Fibroblast of mammary gland (primary cell): ENCODE measurements at regions not wholly inside any gene's neighbourhood (a gene's known extent, or its start where the extent isn't known, plus 50 kb on each side); places are given as distances from the start of the nearest gene placed in this dataset.

Experiments
- DNase-seq: peaks from one replicate; pipeline ENCODE4 v3.0.0-alpha.2; 2010; ENCODE audit warnings: low read depth
- H3K4me3 ChIP-seq: 2 replicates; pipeline ENCODE4 v1.5.1; 2011; ENCODE audit warnings: low read depth, mild to moderate bottlenecking, low read length, moderate library complexity; ENCODE audit not compliant: control insufficient read depth
- TF ChIP-seq, protein P1 (sequence below): conservative IDR thresholded peaks from 2 replicates; pipeline ENCODE4 v1.5.1; 2011; ENCODE audit warnings: low read depth, low read length, inconsistent platforms; ENCODE audit not compliant: control insufficient read depth, insufficient read depth

DNA sequence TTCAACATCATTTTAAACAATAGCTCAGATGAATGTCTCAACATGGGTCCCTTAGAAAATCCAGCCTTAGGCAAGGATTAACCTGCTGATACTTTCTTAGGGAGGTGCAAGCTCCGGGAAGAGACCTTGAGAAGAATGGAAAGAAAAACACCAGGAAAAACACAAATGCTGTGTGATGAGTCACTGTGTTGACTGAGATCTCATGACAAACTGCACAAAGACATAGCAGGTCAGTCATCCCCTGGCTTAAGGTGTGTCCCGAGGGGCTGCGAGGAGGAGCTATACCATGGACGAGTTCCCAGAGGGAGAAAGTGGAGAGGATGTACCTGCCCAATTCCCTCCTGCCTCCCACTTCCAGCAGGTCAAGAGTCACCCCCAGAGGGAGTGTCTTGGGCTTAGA, 98.0 kb downstream of the TEX36 start:
- DNase-seq, result no peak
- TF ChIP-seq, protein P1, sequence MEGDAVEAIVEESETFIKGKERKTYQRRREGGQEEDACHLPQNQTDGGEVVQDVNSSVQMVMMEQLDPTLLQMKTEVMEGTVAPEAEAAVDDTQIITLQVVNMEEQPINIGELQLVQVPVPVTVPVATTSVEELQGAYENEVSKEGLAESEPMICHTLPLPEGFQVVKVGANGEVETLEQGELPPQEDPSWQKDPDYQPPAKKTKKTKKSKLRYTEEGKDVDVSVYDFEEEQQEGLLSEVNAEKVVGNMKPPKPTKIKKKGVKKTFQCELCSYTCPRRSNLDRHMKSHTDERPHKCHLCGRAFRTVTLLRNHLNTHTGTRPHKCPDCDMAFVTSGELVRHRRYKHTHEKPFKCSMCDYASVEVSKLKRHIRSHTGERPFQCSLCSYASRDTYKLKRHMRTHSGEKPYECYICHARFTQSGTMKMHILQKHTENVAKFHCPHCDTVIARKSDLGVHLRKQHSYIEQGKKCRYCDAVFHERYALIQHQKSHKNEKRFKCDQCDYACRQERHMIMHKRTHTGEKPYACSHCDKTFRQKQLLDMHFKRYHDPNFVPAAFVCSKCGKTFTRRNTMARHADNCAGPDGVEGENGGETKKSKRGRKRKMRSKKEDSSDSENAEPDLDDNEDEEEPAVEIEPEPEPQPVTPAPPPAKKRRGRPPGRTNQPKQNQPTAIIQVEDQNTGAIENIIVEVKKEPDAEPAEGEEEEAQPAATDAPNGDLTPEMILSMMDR, result no peak
- H3K4me3 ChIP-seq, result no peak overlapping the region

DNA sequence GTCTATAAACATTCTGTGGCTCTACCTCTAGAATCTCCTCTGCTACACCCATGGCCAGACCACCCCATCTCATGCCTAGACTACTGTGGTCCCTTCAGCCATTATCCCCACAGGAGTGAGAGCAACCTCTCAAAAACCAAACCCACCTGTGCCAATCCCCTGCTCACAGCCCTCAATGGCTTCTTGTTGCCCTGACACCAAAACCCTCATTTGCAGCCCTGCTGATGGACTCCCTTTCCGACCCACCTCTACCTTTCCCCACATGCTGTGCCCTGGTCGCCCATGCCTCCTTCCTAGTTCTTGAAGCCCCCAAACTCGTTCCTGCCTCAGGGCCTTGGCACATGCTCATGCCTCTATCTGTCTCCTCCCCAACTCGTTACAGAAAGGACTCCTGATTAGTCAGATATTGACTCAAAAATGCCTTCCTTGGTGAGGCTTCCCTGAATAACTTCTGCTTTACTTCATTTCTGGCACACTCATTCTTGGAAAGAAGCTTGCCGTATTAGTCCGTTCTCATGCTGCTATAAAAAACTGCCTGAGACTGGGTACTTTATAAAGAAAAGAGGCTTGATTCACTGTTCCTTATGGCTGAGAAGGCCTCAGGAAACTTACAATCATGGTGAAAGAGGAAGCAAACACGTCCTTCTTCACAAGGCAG, 104.2 kb downstream of the TEX36 start:
- TF ChIP-seq, protein P1, result no peak
- no peak for DNase-seq
- H3K4me3 ChIP-seq, result no peak overlapping the region

DNA sequence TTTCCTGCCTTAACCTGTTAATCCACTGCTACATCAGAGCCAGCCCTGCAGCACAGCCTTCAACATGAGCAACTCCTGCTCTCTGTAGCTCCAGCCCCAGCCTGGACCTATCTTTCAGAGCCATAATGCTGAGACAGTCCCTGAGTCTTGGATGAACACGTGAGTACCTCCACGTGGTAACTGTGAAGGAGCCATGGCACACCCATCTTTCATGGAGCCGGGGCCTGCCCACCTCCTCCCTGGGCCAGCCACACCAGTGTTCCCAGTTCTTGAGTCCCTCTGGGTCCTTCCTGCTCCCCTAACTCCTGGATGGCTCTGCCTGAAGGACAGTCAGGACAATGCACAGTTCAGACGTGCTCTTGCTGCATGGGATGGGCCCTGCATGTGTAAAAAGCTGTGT, 107.1 kb downstream of the TEX36 start:
- H3K4me3 ChIP-seq, result no peak overlapping the region
- TF ChIP-seq, protein P1, result no peak
- DNase-seq, result no peak

DNA sequence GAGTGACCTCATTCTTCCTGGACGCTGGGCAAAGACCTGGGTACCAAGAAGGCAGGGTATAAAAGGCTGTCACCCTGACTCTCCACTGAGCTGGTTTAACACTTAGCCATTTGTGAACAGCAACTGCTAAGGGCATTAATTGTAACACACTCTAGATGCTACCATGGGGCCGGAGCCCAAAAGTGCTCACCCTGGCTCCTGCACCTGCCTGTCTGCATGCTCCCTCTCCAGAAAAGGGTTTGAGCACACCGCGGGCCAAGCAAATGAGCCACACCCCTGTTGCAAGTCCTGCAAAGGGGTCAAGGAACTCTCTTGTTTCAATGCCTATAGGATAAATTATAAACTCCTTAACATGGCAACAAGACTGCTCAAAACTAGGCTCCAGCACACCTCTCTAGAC, 114.8 kb downstream of the TEX36 start:
- TF ChIP-seq, protein P1, result no peak
- no peak overlapping the region for H3K4me3 ChIP-seq
- no peak for DNase-seq

DNA sequence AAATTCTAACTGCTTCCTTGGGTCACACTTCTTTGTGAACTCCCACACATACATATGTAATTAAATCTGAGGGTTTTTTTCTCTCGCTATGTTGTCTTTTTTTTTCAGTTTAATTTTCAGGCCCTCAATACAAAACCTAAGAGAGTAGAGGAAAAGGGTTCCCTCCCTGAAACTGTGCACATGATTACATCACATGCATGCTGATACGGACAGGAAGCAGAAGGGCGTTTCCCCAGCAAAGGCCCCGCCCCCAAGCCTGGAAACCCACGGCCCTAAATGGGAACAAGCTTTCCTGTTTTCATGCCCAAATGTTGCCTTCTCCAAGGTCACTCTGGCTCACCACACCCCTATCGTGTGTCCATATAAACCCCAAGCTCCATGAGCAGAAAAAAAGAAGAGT, 115.4 kb downstream of the TEX36 start:
- H3K4me3 ChIP-seq, result no peak overlapping the region
- TF ChIP-seq, protein P1, result no peak
- no peak for DNase-seq

DNA sequence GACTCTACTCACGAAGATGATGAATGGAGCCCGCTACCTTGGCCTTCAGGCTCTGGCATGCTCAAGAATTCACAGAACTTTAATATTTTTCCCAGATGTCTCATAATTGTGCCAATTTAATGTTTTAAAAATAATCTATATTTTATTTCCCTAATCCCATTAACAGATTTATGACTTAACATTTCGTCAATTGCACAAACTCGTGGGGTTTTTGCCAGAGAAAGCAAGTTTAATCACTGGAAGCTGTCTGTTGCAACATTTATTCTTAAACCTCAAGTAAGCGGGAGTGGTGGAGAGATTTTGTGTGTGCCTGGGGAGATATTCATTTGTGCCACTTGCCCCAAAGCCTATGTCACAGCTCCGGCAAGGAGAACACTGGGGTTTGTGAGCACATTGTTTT, 117.9 kb downstream of the TEX36 start:
- no peak overlapping the region for H3K4me3 ChIP-seq
- TF ChIP-seq, protein P1, result no peak
- no peak for DNase-seq

DNA sequence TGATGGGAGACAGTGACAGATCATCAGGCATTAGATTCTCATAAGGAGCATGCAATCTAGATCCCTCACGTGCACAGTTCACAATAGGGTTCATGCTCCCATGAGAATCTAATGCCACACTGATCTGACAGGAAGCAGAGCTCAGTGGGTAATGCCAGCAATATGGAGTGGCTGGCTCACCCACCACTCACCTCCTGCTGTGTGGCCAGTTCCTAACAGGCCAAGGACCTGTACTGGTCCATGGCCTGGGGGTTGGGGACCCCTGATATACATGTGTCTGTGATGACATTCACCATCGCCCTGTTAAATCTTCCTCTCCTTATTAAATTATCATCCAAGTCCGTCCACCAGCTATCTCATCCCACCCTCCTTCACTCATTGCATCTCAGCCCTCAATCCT, 118.4 kb downstream of the TEX36 start:
- TF ChIP-seq, protein P1, result no peak
- no peak for DNase-seq
- no peak overlapping the region for H3K4me3 ChIP-seq
